Erythroblast (primary cell): ENCODE measurements at regions not wholly inside any gene's neighbourhood (a gene's known extent, or its start where the extent isn't known, plus 50 kb on each side); places are given as distances from the start of the nearest gene placed in this dataset.

ENCODE experiments used
- GATA1 ChIP-seq: IDR thresholded peaks from 2 replicates; pipeline ENCODE4 v1.6.1; 2011; ENCODE audit warnings: low read depth, mild to moderate bottlenecking, control low read depth, low read length, moderate library complexity
- POLR2A ChIP-seq: IDR thresholded peaks from 2 replicates; pipeline ENCODE4 v1.6.1; 2011; ENCODE audit warnings: mild to moderate bottlenecking, low read length

GRCh38 chr15:35696767-35697231, 150.8 kb upstream of the DPH6 start:
- no peak for TF ChIP-seq POLR2A
- no peak for TF ChIP-seq GATA1
